Transverse colon (tissue), 3 donors: ENCODE measurements at regions not wholly inside any gene's neighbourhood (a gene's known extent, or its start where the extent isn't known, plus 50 kb on each side); places are given as distances from the start of the nearest gene placed in this dataset.

Experiments
- EP300 ChIP-seq: sonication (generic); formaldehyde crosslinking; IDR thresholded peaks from one replicate; pipeline ENCODE4 v1.6.1; 2017; ENCODE audit warnings: antibody characterized with exemption, low read depth
- POLR2A ChIP-seq: fragments of 450-650 bp; IDR thresholded peaks from one replicate; pipeline ENCODE4 v1.6.1; 2016; ENCODE audit warnings: antibody characterized with exemption, mild to moderate bottlenecking, moderate library complexity
- TF ChIP-seq, protein P1 (sequence below), 5 experiments: fragments of 200-600 bp in 3 of 5; fragments of 450-650 bp in 2 of 5; sonication (generic) in 3 of 5; IDR thresholded peaks; 1 replicate in 2 of 5; 2 replicates in 3 of 5; pipeline ENCODE4 v1.5.1; 2016 to 2017; ENCODE audit warnings: antibody characterized with exemption in 5 of 5, inconsistent platforms in 3 of 5, mild to moderate bottlenecking in 2 of 5, moderate library complexity in 1 of 5

DNA sequence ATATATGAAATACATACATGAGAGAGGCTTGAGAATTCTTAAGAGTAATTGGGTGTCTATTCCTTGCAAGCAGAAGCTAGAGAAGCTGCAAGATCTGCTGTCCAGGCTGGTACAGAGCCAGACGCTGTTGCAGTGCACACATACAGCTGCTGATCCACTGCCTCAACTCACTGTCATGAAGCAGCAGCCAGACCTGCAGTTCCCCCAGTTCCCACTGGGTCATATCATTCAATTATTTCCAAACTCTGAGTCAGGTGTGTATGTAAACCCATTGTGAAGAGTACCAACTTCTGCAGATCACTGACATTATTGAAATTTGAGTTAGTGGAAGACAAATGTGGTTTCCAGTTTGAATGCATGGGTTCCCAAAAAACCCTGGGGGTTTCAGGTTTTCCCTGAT is 1212.8 kb upstream of the ADGRL3 start:
- TF ChIP-seq POLR2A (no peak), EP300 (no peak)
- TF ChIP-seq, protein P1, sequence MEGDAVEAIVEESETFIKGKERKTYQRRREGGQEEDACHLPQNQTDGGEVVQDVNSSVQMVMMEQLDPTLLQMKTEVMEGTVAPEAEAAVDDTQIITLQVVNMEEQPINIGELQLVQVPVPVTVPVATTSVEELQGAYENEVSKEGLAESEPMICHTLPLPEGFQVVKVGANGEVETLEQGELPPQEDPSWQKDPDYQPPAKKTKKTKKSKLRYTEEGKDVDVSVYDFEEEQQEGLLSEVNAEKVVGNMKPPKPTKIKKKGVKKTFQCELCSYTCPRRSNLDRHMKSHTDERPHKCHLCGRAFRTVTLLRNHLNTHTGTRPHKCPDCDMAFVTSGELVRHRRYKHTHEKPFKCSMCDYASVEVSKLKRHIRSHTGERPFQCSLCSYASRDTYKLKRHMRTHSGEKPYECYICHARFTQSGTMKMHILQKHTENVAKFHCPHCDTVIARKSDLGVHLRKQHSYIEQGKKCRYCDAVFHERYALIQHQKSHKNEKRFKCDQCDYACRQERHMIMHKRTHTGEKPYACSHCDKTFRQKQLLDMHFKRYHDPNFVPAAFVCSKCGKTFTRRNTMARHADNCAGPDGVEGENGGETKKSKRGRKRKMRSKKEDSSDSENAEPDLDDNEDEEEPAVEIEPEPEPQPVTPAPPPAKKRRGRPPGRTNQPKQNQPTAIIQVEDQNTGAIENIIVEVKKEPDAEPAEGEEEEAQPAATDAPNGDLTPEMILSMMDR (IDR thresholded peaks at IDR 0.05), result no peak
